Esophagus muscularis mucosa (tissue), 4 donors: ENCODE measurements at regions not wholly inside any gene's neighbourhood (a gene's known extent, or its start where the extent isn't known, plus 50 kb on each side); places are given as distances from the start of the nearest gene placed in this dataset.

ENCODE experiments used
- EP300 ChIP-seq: sonication (generic); formaldehyde crosslinking; IDR thresholded peaks from one replicate; pipeline ENCODE4 v1.6.1; 2017; ENCODE audit warnings: antibody characterized with exemption
- POLR2A ChIP-seq: fragments of 450-650 bp; IDR thresholded peaks from one replicate; pipeline ENCODE4 v1.6.1; 2017; ENCODE audit warnings: antibody characterized with exemption, moderate library complexity, mild to moderate bottlenecking, low read depth
- TF ChIP-seq, protein P1 (sequence below), 3 experiments: fragments of 200-600 bp in 2 of 3; fragments of 450-650 bp in 1 of 3; sonication (generic) in 2 of 3; IDR thresholded peaks; one replicate each; pipeline ENCODE4 v1.5.1; 2017 to 2019; ENCODE audit warnings: antibody characterized with exemption in 3 of 3, mild to moderate bottlenecking in 2 of 3, moderate library complexity in 1 of 3

GRCh38 chr9:82254646-82255367 lies 266.2 kb downstream of the SPATA31D1 start:
- TF ChIP-seq, protein P1, sequence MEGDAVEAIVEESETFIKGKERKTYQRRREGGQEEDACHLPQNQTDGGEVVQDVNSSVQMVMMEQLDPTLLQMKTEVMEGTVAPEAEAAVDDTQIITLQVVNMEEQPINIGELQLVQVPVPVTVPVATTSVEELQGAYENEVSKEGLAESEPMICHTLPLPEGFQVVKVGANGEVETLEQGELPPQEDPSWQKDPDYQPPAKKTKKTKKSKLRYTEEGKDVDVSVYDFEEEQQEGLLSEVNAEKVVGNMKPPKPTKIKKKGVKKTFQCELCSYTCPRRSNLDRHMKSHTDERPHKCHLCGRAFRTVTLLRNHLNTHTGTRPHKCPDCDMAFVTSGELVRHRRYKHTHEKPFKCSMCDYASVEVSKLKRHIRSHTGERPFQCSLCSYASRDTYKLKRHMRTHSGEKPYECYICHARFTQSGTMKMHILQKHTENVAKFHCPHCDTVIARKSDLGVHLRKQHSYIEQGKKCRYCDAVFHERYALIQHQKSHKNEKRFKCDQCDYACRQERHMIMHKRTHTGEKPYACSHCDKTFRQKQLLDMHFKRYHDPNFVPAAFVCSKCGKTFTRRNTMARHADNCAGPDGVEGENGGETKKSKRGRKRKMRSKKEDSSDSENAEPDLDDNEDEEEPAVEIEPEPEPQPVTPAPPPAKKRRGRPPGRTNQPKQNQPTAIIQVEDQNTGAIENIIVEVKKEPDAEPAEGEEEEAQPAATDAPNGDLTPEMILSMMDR (IDR thresholded peaks at IDR 0.05), result no peak
- TF ChIP-seq POLR2A, result no peak
- no peak for TF ChIP-seq EP300
